HG02759 (cell line): ENCODE measurements at regions not wholly inside any gene's neighbourhood (a gene's known extent, or its start where the extent isn't known, plus 50 kb on each side); places are given as distances from the start of the nearest gene placed in this dataset.
"Not testable (repeated sequence)": the region's sequence is repeated elsewhere in the genome, so short reads cannot be mapped to it uniquely, and the experiment has no call there.

ENCODE experiments used
- ATAC-seq: cut with Tn5 transposase; IDR thresholded peaks from one replicate; pipeline ENCODE4 v1.9.1; 2021; ENCODE audit warnings: mild to moderate bottlenecking, moderate library complexity; ENCODE audit not compliant: unreplicated experiment

DNA sequence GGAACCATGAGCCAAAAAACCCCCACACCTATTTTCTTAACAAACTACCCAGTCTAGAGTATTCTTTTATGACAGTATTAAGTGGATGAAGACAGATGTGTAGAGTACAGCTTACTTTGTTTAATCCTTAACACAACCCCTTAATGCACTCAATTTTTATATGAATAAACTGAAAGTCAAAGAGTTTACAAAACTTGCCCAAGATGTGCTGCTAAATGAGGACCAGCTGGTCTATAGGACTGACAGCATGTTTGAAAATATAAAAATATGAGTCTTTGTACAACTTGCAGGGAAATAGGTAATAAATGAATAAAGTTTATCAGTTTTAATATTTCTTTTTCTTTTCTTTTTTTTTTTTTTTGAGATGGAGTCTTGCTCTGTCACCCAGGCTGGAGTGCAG, 102.3 kb downstream of the ZFY start:
- ATAC-seq, result no peak

DNA sequence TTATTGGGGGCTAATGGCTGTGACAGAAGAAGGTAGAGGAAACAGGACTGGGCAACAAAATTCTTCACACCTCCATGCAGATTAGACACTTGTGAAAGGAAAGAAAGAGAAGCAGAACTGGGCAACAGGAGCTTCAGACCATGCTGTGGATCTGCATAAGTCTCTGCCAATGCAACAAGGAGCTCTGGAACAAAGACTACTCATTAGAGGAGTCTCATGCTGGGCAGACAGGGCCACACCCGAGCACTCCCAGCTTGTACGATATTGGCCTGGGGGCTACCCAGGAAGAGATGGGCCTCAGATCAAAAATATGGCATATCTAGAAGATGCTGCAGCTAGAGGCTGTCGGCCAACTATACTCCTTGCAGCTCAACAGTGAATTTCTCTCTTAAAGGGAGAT, 105.2 kb downstream of the ZFY start:
- ATAC-seq, result no peak

DNA sequence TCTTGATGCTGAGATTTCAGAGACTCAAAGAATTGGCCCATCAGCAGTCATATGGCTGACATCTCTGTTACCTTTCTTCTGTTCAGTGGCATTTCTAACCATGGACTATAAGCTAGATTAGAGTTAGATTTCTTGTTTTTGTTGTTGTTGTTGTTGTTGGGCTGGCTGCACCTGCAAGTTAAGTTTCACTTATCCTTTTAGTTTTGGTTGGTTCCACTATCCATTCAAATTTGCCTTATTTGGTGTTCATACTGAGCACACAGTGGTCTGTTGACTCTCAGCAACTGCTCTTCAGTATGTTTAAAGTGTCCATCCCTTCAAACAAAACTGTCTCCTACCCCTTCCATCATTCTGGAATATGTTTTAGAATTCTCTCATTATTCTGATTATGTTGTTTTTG, 106.8 kb downstream of the ZFY start:
- ATAC-seq, result peak; percentile 40

DNA sequence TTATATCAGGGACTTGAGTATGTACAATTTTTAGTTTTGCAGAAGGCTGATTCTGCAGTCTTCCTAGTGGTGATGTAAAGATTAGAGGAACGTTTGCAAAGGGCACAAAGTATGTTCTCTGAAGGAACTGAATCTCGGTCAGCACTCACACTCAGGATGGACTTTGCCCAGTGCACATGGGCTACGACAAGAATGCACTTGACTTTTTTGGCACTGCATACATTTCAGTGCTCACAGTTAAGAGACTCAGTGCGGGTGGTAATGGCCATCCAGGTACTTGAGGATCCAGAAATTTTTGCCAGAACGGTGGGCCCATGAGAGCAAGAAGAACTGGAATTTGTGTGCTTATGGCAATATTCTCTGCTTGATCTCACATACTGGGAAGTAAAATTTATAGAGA, 107.7 kb downstream of the ZFY start:
- ATAC-seq, result no peak

DNA sequence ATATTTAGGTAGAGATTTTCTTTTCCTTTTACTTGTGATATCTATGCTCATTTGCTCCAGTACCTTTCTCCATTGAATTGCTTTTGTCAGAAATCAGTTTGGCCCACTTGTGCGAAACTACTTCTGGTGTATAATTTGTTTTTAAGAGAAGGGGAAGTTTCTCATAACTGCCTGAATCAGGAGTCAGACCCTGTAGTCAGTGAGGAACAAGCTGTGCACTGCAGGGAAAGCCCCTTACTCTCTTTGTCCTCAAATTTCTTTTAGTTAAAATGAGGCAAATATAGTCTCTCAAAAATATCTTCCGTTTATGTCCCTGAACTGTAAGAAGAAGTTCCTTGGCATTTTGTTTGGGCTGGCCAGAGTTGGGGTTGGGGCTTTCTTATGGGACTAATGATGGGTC, 109.9 kb downstream of the ZFY start:
- no peak for ATAC-seq

DNA sequence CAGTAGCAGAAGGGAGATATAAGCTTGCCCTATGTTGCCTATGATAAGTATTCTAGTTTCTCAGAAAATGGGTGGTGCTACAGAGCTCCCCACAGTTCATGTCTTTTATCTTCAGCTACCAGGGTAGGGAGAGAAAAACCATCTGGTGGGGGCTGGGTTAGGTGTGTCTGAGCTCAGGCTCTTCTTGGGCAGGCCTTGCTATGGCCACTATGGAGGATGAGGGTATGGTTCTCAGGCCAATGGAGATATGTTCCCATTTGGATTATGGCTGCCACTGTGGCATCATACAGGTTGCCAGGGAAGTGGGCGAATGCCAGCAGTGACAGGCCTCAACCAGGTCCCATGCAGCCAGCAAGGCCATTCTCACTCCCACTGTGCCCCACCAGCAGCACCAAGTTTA, 120.3 kb downstream of the ZFY start:
- not testable (repeated sequence) for ATAC-seq

DNA sequence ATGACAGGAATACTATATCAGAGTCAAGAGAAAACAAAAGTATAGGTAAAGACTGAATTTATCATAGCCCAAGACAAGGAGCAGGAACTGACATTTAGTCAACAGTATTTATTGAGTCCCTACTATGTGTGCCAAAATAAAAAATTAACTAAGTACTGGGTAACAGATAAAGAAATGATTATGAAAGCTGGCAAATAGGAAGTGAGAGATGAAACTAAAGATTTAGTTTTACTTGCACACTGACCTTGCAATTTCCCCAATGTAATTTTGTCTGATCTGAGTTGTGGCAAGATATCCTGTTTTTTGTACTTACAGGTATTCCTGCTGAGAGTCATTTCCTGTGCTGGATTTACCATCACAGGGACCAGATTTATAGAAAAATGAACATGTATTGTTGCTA, 123.2 kb downstream of the ZFY start:
- peak; percentile 63 for ATAC-seq

DNA sequence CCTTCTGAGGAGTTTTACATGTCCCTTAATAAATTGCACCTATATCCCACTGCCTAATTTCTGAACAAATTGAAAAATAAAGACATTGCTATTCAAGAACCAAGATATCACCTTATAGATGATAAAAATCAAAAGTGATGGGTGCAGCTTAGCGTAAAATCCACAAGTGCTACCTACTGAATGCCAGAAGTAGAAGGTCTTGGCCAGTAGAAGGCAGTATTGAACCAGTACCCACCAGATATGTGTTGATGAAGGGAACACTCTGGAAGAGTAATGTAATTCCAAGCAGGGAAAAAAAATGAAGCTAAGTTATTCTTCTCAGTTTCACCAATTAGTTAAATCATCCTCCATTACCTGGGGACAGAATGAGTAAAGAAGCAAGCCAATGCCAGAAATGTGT, 125.5 kb downstream of the ZFY start:
- not testable (repeated sequence) for ATAC-seq

DNA sequence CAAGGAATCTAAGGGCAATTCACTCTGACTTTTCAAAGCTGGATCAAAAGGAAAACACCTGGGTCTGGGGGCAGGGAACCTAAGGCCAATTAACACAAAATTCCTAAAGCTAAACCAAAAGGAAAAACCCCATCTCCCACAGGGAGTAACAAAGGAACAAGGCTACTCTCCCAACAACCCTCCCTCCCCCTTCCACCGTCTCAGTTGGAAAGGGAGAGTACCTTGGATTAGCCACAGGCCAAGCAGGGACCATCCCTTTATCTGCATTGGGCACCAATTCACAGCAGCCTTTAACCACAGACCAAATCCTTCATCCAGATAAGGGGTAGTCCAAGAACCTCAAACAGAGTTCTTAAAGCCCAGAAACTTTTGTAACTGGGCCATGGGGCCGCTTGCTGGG, 153.0 kb downstream of the ZFY start:
- ATAC-seq, result not testable (repeated sequence)

DNA sequence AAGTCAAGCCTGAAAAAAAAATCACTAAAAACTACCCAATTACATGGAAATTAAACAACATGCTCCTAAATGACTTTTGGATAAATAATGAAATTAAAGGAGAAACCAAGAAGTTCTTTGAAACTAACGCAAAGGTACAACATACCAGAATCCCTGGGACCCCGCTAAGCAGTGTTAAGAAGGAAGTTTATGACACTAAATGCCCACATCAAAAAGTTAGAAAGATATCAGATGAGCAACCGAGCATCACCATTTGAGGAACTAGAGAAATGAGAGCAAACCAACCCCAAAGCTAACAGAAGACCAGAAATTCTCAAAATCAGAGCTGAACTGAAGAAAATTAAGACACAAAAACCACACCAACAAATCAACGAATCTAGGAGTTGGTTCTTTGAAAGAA, 173.5 kb downstream of the ZFY start:
- ATAC-seq, result not testable (repeated sequence)

DNA sequence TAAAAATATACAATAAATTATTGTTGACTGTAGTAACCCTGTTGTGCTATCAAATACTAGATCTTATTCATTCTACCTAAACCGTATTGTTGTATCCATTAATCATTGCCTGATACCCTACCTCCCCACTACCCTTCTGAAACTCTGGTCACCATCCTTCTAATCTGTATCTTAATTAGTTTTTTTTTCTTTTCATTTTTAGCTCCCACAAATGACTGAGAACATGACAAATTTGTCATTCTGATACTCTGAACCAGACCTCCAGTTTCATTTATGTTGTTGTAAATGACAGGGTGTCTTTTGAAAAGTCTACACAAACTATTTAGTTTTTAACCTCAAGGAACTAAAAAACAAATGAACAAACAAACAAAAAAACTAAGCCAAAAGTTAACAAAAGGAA, 185.1 kb downstream of the ZFY start:
- ATAC-seq, result peak; percentile 89

DNA sequence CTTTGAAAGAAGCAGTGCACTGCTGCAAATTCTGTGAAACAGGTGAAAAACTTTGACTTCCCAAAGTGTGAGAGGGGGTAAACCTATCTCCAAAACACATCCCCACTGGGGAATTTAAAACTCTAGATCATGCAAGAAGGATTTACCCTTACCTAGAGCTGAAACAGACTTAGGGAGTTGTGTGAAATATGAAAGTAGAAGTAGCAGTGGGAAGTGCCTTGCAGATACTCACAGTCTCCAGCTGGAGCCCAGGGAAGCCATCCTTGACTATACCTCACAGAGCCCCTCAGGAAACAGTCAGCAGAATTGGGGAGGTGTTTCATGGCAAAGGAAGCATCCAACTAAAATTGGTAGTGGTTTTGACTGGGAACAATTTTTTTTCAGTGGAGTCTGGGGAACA, 185.5 kb downstream of the ZFY start:
- ATAC-seq, result peak; percentile 61

DNA sequence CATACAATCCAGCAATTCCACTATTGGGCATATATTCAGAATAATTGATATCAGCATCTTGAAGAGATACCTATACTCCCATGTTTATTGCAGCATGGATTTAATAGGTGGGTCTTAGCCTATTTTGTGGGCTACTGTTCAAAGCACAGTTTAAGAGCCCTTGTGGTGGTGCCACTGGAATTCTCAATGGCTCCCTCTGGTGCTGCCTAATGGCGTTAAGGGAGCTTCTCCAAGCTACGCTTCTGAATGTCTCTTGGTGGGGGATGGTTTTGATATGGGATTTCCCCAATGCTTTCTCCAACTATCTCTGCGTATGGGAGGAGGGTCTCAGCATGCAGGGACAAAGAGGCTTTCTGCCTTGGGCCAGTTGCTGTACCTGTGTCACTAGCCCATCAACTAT, 188.3 kb downstream of the ZFY start:
- not testable (repeated sequence) for ATAC-seq

DNA sequence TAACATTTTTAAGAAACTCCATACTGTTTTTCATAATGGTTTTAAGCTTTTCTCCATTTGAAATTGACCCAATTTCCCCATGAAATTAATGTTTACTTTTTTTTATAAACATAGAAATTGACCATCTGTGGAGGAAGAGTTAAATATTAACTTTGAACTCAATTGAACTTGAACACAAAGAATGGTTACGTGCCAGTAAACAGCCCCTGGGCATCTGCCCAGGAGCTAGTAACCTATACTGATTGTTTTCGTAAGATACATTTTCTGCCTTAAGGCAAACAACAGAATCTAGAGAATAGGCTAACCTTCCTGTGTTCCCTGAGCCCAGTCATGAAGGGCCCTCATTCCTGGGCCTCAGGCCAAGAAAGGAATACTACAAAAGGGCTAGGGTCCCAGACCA, 235.9 kb downstream of the ZFY start:
- ATAC-seq, result not testable (repeated sequence)

DNA sequence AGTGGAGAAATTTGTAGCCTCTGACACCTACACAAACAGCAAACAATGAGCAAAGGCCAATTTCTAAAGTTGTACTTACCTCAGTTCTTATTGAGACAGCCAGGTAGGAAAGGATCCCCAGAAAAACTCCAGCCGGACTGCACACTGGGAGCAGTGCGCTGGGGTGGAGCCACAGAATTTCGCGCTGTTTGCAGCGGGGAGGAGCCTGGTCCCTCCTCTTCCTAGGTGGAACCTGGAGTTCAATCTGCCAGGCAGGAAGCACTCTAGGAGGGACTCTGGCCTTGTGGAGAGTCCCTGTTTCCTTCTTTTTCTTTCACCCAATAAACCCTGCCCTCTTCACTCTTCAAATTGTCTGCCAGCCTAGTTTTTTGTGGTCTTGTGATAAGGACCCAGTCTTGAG, 259.9 kb downstream of the ZFY start:
- ATAC-seq, result not testable (repeated sequence)

DNA sequence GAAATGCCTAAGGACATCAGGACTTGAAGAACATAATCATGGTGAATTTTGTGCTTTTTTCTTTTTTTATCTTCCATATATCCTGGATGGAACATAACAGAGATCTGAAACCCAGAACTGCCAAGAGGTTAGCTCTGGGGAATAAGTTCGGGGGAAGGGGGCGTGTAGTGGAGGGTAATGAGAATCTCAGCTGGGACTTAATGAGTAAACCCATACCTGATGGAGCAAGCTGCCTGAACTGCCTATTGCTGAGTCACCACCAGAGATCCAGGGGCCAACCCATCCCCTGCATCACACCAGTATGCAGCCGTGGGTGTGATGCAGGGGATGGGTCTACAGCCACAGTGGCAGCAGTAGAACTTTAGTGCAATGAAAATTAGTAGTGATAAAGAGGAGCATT, 267.1 kb downstream of the ZFY start:
- ATAC-seq, result not testable (repeated sequence)

DNA sequence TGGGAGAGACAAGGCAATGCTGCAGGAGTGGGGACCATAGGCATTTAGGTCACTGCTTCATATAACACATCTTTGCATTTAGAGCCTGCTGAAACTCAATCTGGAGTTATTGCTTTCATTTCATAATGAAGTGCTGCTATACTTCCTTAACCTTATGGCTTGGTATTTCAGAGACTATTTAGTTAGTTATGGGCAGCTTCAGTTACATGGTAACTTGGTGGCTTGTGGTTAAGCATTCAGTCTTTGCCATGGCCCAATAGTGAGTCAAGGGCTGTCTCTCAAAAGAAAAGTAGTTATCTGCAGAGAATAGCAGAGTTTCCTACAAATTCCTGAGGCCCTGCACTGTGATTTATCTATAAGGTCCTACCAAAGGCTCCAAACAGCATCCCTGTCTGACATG, 271.6 kb downstream of the ZFY start:
- not testable (repeated sequence) for ATAC-seq

DNA sequence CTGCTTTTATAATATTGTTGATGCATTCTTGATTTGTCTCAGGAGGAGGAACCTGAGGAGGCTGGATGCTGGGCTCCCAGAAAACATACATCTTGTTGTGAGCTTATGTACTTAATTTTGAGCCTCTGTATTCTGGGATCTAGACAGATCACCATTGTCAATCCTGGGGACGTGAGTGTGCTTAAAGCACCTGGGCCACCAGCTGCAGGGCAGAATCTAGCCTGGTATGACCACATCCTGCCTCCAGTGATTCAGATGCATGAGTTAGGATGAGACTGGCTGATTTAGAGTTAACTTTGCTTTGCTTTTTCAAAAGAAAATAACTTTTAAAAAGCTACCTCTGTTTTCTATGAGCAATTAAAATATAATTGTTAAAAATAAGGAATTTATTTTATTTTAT, 278.0 kb downstream of the ZFY start:
- not testable (repeated sequence) for ATAC-seq

DNA sequence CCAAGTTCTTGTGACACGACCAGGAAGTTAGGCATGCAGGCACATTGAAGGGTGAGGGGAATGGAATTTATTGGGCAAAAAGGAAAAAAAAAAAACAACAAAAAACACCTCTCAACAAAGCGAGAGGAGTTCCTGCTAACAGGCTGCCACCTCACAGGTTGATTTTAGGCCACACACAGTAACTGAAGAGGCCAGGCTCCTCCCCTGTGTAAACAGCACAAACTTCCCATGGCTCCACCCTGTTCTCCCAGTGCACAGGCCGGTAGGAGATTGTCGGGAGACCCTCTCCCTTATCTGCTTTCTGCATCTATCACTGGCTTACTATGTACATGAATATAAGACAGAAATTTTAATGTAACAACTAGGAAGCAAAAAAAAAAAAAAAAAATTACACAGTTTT, 283.0 kb downstream of the ZFY start:
- not testable (repeated sequence) for ATAC-seq

DNA sequence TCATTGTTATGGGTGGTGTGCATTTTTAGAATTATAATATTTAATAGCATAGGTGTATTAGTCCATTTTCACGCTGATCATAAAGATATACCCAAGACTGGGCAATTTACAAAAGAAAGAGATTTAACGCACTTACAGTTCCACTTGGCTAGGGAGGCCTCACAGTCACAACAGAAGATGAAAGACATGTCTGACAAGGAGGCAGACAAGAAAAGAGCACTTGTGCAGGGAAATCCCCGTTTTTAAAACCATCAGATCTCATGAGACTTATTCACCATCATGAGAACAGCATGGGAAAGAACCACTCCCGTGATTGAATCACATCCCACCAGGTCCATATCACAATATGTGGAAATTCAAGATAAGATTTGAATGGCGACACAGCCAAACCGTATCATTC, 283.4 kb downstream of the ZFY start:
- ATAC-seq, result not testable (repeated sequence)

DNA sequence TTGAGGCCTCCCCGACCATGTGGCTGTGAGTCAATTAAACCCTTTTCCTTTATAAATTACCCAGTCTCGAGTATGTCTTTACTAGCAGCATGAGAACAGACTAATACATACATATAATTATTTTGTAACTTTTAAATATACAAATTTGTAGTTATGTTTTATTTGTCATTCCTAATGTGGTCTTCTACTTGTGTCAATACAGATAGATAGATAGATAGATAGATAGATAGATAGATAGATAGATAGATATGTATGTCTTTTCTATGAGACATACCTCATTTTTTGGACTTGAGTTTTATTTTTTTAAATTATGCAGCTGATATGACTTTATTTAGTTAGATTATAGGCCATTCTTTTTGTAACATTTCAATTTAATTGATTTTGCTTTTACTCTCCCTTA, 316.0 kb upstream of the TGIF2LY start:
- not testable (repeated sequence) for ATAC-seq

DNA sequence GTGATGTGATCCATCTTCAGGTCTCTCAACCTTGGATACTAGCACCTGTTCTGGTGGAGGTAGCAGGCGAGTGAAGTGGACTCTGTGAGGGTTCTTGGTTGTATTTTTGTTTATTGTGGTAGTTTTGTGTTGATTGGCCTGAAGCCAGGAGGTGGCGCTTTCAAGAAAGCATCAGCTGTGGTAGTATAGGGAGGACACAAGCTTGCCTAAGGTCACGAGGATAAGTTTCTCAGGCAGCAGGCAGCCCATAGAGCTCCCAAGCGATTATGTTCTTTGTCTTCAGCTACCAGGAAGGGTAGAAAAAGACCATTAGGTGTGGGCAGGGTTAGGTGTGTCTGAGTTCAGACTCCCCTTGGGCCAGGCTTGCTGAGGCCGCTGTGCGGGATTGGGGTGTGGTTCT, 290.8 kb upstream of the TGIF2LY start:
- not testable (repeated sequence) for ATAC-seq

DNA sequence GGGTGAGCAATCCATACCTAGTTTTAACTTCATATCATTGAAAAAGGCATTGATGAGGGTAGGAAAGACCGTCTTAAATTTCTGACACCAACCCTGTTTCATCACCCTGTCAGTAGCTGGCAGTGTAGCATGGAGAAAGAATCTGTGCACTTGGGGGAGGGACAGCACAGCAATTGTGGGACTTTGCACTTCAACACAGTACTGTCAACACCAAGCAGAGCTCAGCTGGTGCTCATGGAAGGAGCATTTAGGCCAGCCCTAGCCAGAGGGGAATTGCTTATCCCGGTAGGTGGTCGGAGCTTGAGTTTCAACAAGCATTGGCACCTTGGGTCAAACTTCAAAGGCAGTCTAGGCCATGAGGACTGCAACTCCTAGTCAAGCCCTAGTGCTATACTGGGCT, 281.6 kb upstream of the TGIF2LY start:
- not testable (repeated sequence) for ATAC-seq

DNA sequence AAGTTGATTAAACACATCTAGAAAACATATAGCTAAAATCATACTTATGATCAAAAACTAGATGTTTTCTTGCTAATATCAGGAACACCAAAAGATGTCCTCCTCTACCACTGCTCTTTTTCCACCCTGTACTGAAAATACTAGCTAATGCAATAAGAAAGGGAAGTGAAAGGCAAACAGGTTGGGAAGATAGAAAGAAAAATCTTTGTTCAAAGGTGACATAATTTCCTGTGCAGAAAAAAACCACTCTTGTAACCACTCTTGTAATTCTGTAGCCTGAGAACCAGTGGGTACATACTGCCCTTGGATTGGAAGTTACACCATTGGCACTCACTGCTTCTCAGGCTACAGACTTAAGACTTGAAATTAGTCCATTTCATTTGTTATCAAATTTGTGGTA, 258.9 kb upstream of the TGIF2LY start:
- ATAC-seq, result peak; percentile 38
